Coronary artery (tissue), 2 donors: ENCODE measurements at regions not wholly inside any gene's neighbourhood (a gene's known extent, or its start where the extent isn't known, plus 50 kb on each side); places are given as distances from the start of the nearest gene placed in this dataset.

Experiments used
- DNase-seq: peaks from one replicate; pipeline ENCODE4 v3.0.0-alpha.2; 2017; ENCODE audit warnings: low spot score
- H3K27ac ChIP-seq, 2 donors: fragments of 200-600 bp; sonication (generic); one replicate each; pipeline ENCODE4 v1.5.1; 2016 to 2019
- H3K4me3 ChIP-seq: fragments of 200-600 bp; sonication (generic); 2 replicates; pipeline ENCODE4 v1.5.1; 2016; ENCODE audit warnings: mild to moderate bottlenecking, moderate library complexity
- CTCF ChIP-seq: fragments of 200-600 bp; sonication (generic); IDR thresholded peaks from one replicate; pipeline ENCODE4 v1.5.1; 2019; ENCODE audit warnings: antibody characterized with exemption

GRCh38 chrX:113548308-113549015 lies 707.8 kb upstream of the AMOT start:
- no peak for TF ChIP-seq CTCF
- DNase-seq: no peak
- Histone ChIP-seq H3K4me3 (no peak overlapping the region), H3K27ac (no peak overlapping the region)

GRCh38 chrX:113545040-113545439 lies 704.4 kb upstream of the AMOT start:
- H3K27ac ChIP-seq: no peak overlapping the region
- DNase-seq: no peak
- no peak for TF ChIP-seq CTCF

GRCh38 chrX:113539599-113540356 lies 699.1 kb upstream of the AMOT start:
- H3K27ac ChIP-seq: no peak overlapping the region
- no peak overlapping the region for H3K4me3 ChIP-seq
- TF ChIP-seq CTCF: no peak
- DNase-seq: no peak

More at GRCh38 chrX:113545040-113545439, 704.4 kb upstream of the AMOT start:
- H3K4me3 ChIP-seq: no peak overlapping the region

GRCh38 chrX:113529426-113530013 lies 688.9 kb upstream of the AMOT start:
- TF ChIP-seq CTCF: no peak
- no peak for DNase-seq
- no peak overlapping the region for H3K27ac ChIP-seq
- no peak overlapping the region for H3K4me3 ChIP-seq

GRCh38 chrX:113522814-113523213 lies 682.2 kb upstream of the AMOT start:
- no peak for DNase-seq
- Histone ChIP-seq H3K4me3 (no peak overlapping the region), H3K27ac (no peak overlapping the region)
- TF ChIP-seq CTCF: no peak

GRCh38 chrX:113514906-113515305 lies 674.3 kb upstream of the AMOT start:
- no peak overlapping the region for H3K27ac ChIP-seq
- DNase-seq: no peak
- TF ChIP-seq CTCF: no peak
- H3K4me3 ChIP-seq: no peak overlapping the region
